Liver (tissue), 3 donors: ENCODE measurements at regions not wholly inside any gene's neighbourhood (a gene's known extent, or its start where the extent isn't known, plus 50 kb on each side); places are given as distances from the start of the nearest gene placed in this dataset.

Experiments used
- GABPA ChIP-seq, 2 donors: IDR thresholded peaks in 1 of 2; conservative IDR thresholded peaks in 1 of 2; 2 replicates each; pipeline ENCODE4 v1.6.1; 2016; ENCODE audit warnings: antibody characterized with exemption in 2 of 2, mild to moderate bottlenecking in 1 of 2, moderate library complexity in 1 of 2
- HNF4G ChIP-seq: IDR thresholded peaks from 2 replicates; pipeline ENCODE4 v1.6.1; 2016; ENCODE audit warnings: antibody characterized with exemption
- MAX ChIP-seq: IDR thresholded peaks from 2 replicates; pipeline ENCODE4 v1.6.1; 2016; ENCODE audit warnings: antibody characterized with exemption
- SP1 ChIP-seq: IDR thresholded peaks from 2 replicates; pipeline ENCODE4 v1.6.1; 2018; ENCODE audit warnings: antibody characterized with exemption, mild to moderate bottlenecking
- TF ChIP-seq, protein P1 (sequence below): fragments of 150-350 bp; IDR thresholded peaks from 2 replicates; pipeline ENCODE4 v1.5.1; 2017; ENCODE audit warnings: improper control_type of control experiment, low read depth, low read length; ENCODE audit not compliant: missing input control
- donor health status: healthy.
- donor health status: healthy.

GRCh38 chr9:26125693-26126092, 447.4 kb upstream of the TUSC1 start:
- TF ChIP-seq, protein P1, sequence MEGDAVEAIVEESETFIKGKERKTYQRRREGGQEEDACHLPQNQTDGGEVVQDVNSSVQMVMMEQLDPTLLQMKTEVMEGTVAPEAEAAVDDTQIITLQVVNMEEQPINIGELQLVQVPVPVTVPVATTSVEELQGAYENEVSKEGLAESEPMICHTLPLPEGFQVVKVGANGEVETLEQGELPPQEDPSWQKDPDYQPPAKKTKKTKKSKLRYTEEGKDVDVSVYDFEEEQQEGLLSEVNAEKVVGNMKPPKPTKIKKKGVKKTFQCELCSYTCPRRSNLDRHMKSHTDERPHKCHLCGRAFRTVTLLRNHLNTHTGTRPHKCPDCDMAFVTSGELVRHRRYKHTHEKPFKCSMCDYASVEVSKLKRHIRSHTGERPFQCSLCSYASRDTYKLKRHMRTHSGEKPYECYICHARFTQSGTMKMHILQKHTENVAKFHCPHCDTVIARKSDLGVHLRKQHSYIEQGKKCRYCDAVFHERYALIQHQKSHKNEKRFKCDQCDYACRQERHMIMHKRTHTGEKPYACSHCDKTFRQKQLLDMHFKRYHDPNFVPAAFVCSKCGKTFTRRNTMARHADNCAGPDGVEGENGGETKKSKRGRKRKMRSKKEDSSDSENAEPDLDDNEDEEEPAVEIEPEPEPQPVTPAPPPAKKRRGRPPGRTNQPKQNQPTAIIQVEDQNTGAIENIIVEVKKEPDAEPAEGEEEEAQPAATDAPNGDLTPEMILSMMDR: no peak
- no peak for TF ChIP-seq GABPA (IDR thresholded peaks at IDR 0.05 in 1 of 2, conservative IDR thresholded peaks at IDR 0.05 in 1 of 2)
- TF ChIP-seq MAX: no peak
- no peak for TF ChIP-seq SP1
- no peak for TF ChIP-seq HNF4G
